CD4-positive, alpha-beta memory T cell (primary cell): ENCODE measurements at regions not wholly inside any gene's neighbourhood (a gene's known extent, or its start where the extent isn't known, plus 50 kb on each side); places are given as distances from the start of the nearest gene placed in this dataset.

ENCODE experiments used
- CTCF ChIA-PET: fragments of 350-600 bp; sonication (Branson Sonifier 250); formaldehyde crosslinking; loops from one replicate; lab custom pipeline; 2021; ENCODE audit warnings: inconsistent platforms; ENCODE audit not compliant: partially characterized antibody; lab: Charles Lee
- POLR2A ChIA-PET: fragments of 350-600 bp; sonication (Branson Sonifier 250); formaldehyde crosslinking; loops from one replicate; lab custom pipeline; 2021; ENCODE audit not compliant: partially characterized antibody; lab: Charles Lee
- DNase-seq, 5 donors: peaks; one replicate each; pipeline versions ENCODE4 v3.0.0 to v3.0.0-alpha.2; 2020 to 2022; ENCODE audit warnings: mixed read lengths in 1 of 5
- H3K27ac ChIP-seq: one replicate; pipeline ENCODE4 v1.7.0; 2013; ENCODE audit warnings: low read depth, low read length
- H3K27me3 ChIP-seq: 2 replicates; pipeline ENCODE4 v1.7.0; 2013; ENCODE audit warnings: mild to moderate bottlenecking, low read length, moderate library complexity; ENCODE audit not compliant: insufficient read depth
- H3K36me3 ChIP-seq: 2 replicates; pipeline ENCODE4 v1.7.0; 2013; ENCODE audit warnings: mild to moderate bottlenecking, low read length, moderate library complexity; ENCODE audit not compliant: insufficient read depth
- H3K4me1 ChIP-seq: 2 replicates; pipeline ENCODE4 v1.7.0; 2013; ENCODE audit warnings: mild to moderate bottlenecking, low read length, moderate library complexity; ENCODE audit not compliant: insufficient read depth
- H3K4me3 ChIP-seq, 2 donors: one replicate each; pipeline ENCODE4 v1.7.0; 2013; ENCODE audit warnings: low read length in 2 of 2, mild to moderate bottlenecking in 1 of 2
- H3K9me3 ChIP-seq, 2 donors: one replicate each; pipeline ENCODE4 v1.7.0; 2013; ENCODE audit warnings: low read length in 2 of 2, control low read depth in 1 of 2; ENCODE audit not compliant: control insufficient read depth in 1 of 2
- H3K27ac Mint-ChIP-seq, 7 donors: one replicate each; pipeline ENCODE4 v1.8.0; 2020 to 2021; ENCODE audit warnings: mixed read lengths in 7 of 7, mild to moderate bottlenecking in 6 of 7, inconsistent platforms in 3 of 7, moderate library complexity in 3 of 7
- H3K27me3 Mint-ChIP-seq, 2 donors: one replicate each; pipeline ENCODE4 v1.8.0; 2020 to 2021; ENCODE audit warnings: mixed read lengths in 2 of 2
- H3K36me3 Mint-ChIP-seq, 2 donors: one replicate each; pipeline ENCODE4 v1.8.0; 2020 to 2021; ENCODE audit warnings: mixed read lengths in 2 of 2, inconsistent platforms in 1 of 2, mild to moderate bottlenecking in 1 of 2
- H3K4me1 Mint-ChIP-seq, 4 donors: one replicate each; pipeline ENCODE4 v1.8.0; 2020 to 2021; ENCODE audit warnings: mixed read lengths in 4 of 4, mild to moderate bottlenecking in 1 of 4
- H3K4me3 Mint-ChIP-seq, 8 donors: one replicate each; pipeline ENCODE4 v1.8.0; 2020 to 2021; ENCODE audit warnings: mixed read lengths in 8 of 8, mild to moderate bottlenecking in 7 of 8, moderate library complexity in 6 of 8, inconsistent platforms in 3 of 8
- H3K9me3 Mint-ChIP-seq, 8 donors: one replicate each; pipeline ENCODE4 v1.8.0; 2020 to 2021; ENCODE audit warnings: mixed read lengths in 8 of 8, mild to moderate bottlenecking in 5 of 8, inconsistent platforms in 3 of 8, moderate library complexity in 1 of 8
- intact Hi-C: fragments of 100-400 bp; cut with micrococcal nuclease; formaldehyde crosslinking; loops from one replicate; pipeline ENCODE4 v1.15.1; 2023

GRCh38 chr1:209427811-209428210, 155.7 kb upstream of the CAMK1G start:
- CTCF ChIA-PET = interaction anchor here (1.7 kb wide), 1 partner anchor 12 kb away, joined by 4 read pairs; no protein-coding TSS in a partner anchor

GRCh38 chr1:209428241-209428921, 155.1 kb upstream of the CAMK1G start:
- CTCF ChIA-PET = interaction anchor here (1.7 kb wide), 1 partner anchor 13 kb away, joined by 4 read pairs; no protein-coding TSS in a partner anchor
- no peaks in the 10 kb centered on the region for H3K4me1 ChIP-seq
- Mint-ChIP-seq H3K27ac (peak overlapping the region in 1 of 7 donors; percentile 23), H3K27me3 (peaks cover 10 to 38% of the 10 kb centered on the region in 2 donors), H3K4me1 (peaks cover 0 to 4% (median 3%) of the 10 kb centered on the region in 4 donors), H3K4me3 (no peak overlapping the region), H3K9me3 (no peaks in the 10 kb centered on the region), H3K36me3 (no peaks in the 10 kb centered on the region)
- H3K27me3 ChIP-seq = no peaks in the 10 kb centered on the region
- H3K4me3 ChIP-seq = no peak overlapping the region
- H3K9me3 ChIP-seq = no peaks in the 10 kb centered on the region
- POLR2A ChIA-PET = no interaction called here
- no peak for DNase-seq
- no peak overlapping the region for H3K27ac ChIP-seq
- no peaks in the 10 kb centered on the region for H3K36me3 ChIP-seq
- intact Hi-C loops = no loop called here

More at GRCh38 chr1:209427811-209428210, 155.7 kb upstream of the CAMK1G start:
- Mint-ChIP-seq H3K4me1 (peaks cover 0 to 4% (median 3%) of the 10 kb centered on the region in 4 donors), H3K27me3 (peaks cover 12 to 38% of the 10 kb centered on the region in 2 donors), H3K27ac (no peak overlapping the region), H3K36me3 (no peaks in the 10 kb centered on the region), H3K9me3 (no peaks in the 10 kb centered on the region), H3K4me3 (no peak overlapping the region)
- intact Hi-C loops = no loop called here
- no peaks in the 10 kb centered on the region for H3K27me3 ChIP-seq
- no peaks in the 10 kb centered on the region for H3K9me3 ChIP-seq
- DNase-seq = no peak
- no peaks in the 10 kb centered on the region for H3K4me1 ChIP-seq
- H3K4me3 ChIP-seq = no peak overlapping the region
- POLR2A ChIA-PET = no interaction called here
- no peaks in the 10 kb centered on the region for H3K36me3 ChIP-seq
- no peak overlapping the region for H3K27ac ChIP-seq

GRCh38 chr1:209429611-209430010, 153.9 kb upstream of the CAMK1G start:
- Mint-ChIP-seq H3K4me1 (peaks cover 0 to 4% (median 3%) of the 10 kb centered on the region in 4 donors), H3K36me3 (no peaks in the 10 kb centered on the region), H3K9me3 (no peaks in the 10 kb centered on the region), H3K27ac (no peak overlapping the region), H3K4me3 (no peak overlapping the region), H3K27me3 (peaks cover 9 to 37% of the 10 kb centered on the region in 2 donors)
- Histone ChIP-seq H3K27me3 (no peaks in the 10 kb centered on the region), H3K9me3 (no peaks in the 10 kb centered on the region), H3K4me1 (no peaks in the 10 kb centered on the region), H3K36me3 (no peaks in the 10 kb centered on the region), H3K4me3 (no peak overlapping the region), H3K27ac (no peak overlapping the region)
- POLR2A ChIA-PET = no interaction called here
- intact Hi-C loops = no loop called here
- no peak for DNase-seq
- CTCF ChIA-PET = no interaction called here

- intact Hi-C loops = no loop called here
- Histone ChIP-seq H3K36me3 (no peaks in the 10 kb centered on the region), H3K27me3 (no peaks in the 10 kb centered on the region), H3K9me3 (no peaks in the 10 kb centered on the region), H3K4me3 (no peak overlapping the region), H3K4me1 (no peaks in the 10 kb centered on the region), H3K27ac (no peak overlapping the region)
- H3K9me3 Mint-ChIP-seq = no peaks in the 10 kb centered on the region
- peaks cover 0 to 4% (median 3%) of the 10 kb centered on the region in 4 donors for H3K4me1 Mint-ChIP-seq
- no peak overlapping the region for H3K27ac Mint-ChIP-seq
- peaks cover 9 to 39% of the 10 kb centered on the region in 2 donors for H3K27me3 Mint-ChIP-seq
- POLR2A ChIA-PET = no interaction called here
- H3K4me3 Mint-ChIP-seq = no peak overlapping the region
- no peak for DNase-seq
- H3K36me3 Mint-ChIP-seq = no peaks in the 10 kb centered on the region
- CTCF ChIA-PET = no interaction called here
Measured at GRCh38 chr1:209430107-209430506, 153.4 kb upstream of the CAMK1G start.

- no peak overlapping the region for H3K4me3 ChIP-seq
- no peak overlapping the region for H3K4me3 Mint-ChIP-seq
- DNase-seq = no peak
- peaks cover 5 to 37% of the 10 kb centered on the region in 2 donors for H3K27me3 Mint-ChIP-seq
- ChIA-PET CTCF (no interaction called here), POLR2A (no interaction called here)
- H3K36me3 Mint-ChIP-seq = no peaks in the 10 kb centered on the region
- no peak overlapping the region for H3K27ac ChIP-seq
- no peak overlapping the region for H3K27ac Mint-ChIP-seq
- peaks cover 0 to 2% (median under 1%) of the 10 kb centered on the region in 4 donors for H3K4me1 Mint-ChIP-seq
- no peaks in the 10 kb centered on the region for H3K27me3 ChIP-seq
- no peaks in the 10 kb centered on the region for H3K36me3 ChIP-seq
- no peaks in the 10 kb centered on the region for H3K4me1 ChIP-seq
- no peaks in the 10 kb centered on the region for H3K9me3 ChIP-seq
- no peaks in the 10 kb centered on the region for H3K9me3 Mint-ChIP-seq
- intact Hi-C loops = no loop called here
Measured at GRCh38 chr1:209430821-209431259, 152.7 kb upstream of the CAMK1G start.

- ChIA-PET CTCF (no interaction called here), POLR2A (no interaction called here)
- Histone ChIP-seq H3K4me3 (no peak overlapping the region), H3K9me3 (no peaks in the 10 kb centered on the region), H3K27me3 (no peaks in the 10 kb centered on the region), H3K4me1 (no peaks in the 10 kb centered on the region), H3K27ac (no peak overlapping the region), H3K36me3 (no peaks in the 10 kb centered on the region)
- H3K9me3 Mint-ChIP-seq = no peaks in the 10 kb centered on the region
- no peaks in the 10 kb centered on the region for H3K36me3 Mint-ChIP-seq
- peaks cover 4 to 33% of the 10 kb centered on the region in 2 donors for H3K27me3 Mint-ChIP-seq
- no peaks in the 10 kb centered on the region for H3K4me1 Mint-ChIP-seq
- no peak overlapping the region for H3K4me3 Mint-ChIP-seq
- DNase-seq = no peak
- H3K27ac Mint-ChIP-seq = no peak overlapping the region
- intact Hi-C loops = no loop called here
Measured at GRCh38 chr1:209431402-209431801, 152.1 kb upstream of the CAMK1G start.

- no peaks in the 10 kb centered on the region for H3K36me3 Mint-ChIP-seq
- DNase-seq = no peak
- intact Hi-C loops = no loop called here
- no peak overlapping the region for H3K4me3 Mint-ChIP-seq
- peaks cover 3 to 33% of the 10 kb centered on the region in 2 donors for H3K27me3 Mint-ChIP-seq
- H3K27ac Mint-ChIP-seq = no peak overlapping the region
- no peaks in the 10 kb centered on the region for H3K9me3 ChIP-seq
- no peak overlapping the region for H3K4me3 ChIP-seq
- ChIA-PET POLR2A (no interaction called here), CTCF (no interaction called here)
- H3K36me3 ChIP-seq = no peaks in the 10 kb centered on the region
- no peaks in the 10 kb centered on the region for H3K27me3 ChIP-seq
- no peaks in the 10 kb centered on the region for H3K4me1 Mint-ChIP-seq
- H3K27ac ChIP-seq = no peak overlapping the region
- no peaks in the 10 kb centered on the region for H3K4me1 ChIP-seq
- peaks cover 0 to 2% (median 0%) of the 10 kb centered on the region in 8 donors for H3K9me3 Mint-ChIP-seq
Measured at GRCh38 chr1:209431813-209432442, 151.6 kb upstream of the CAMK1G start.
